Epithelial cell of proximal tubule (primary cell): ENCODE measurements at regions not wholly inside any gene's neighbourhood (a gene's known extent, or its start where the extent isn't known, plus 50 kb on each side); places are given as distances from the start of the nearest gene placed in this dataset.

Experiments used
- DNase-seq: peaks from one replicate; pipeline ENCODE4 v3.0.0-alpha.2; 2011; ENCODE audit warnings: low read depth
- H3K4me3 ChIP-seq: 2 replicates; pipeline ENCODE4 v1.5.1; 2011; ENCODE audit warnings: low read depth, mild to moderate bottlenecking, low read length
- TF ChIP-seq, protein P1 (sequence below): conservative IDR thresholded peaks from 2 replicates; pipeline ENCODE4 v1.5.1; 2012; ENCODE audit warnings: low read depth, mild to moderate bottlenecking, low read length

- H3K4me3 ChIP-seq = no peak overlapping the region
- TF ChIP-seq, protein P1, sequence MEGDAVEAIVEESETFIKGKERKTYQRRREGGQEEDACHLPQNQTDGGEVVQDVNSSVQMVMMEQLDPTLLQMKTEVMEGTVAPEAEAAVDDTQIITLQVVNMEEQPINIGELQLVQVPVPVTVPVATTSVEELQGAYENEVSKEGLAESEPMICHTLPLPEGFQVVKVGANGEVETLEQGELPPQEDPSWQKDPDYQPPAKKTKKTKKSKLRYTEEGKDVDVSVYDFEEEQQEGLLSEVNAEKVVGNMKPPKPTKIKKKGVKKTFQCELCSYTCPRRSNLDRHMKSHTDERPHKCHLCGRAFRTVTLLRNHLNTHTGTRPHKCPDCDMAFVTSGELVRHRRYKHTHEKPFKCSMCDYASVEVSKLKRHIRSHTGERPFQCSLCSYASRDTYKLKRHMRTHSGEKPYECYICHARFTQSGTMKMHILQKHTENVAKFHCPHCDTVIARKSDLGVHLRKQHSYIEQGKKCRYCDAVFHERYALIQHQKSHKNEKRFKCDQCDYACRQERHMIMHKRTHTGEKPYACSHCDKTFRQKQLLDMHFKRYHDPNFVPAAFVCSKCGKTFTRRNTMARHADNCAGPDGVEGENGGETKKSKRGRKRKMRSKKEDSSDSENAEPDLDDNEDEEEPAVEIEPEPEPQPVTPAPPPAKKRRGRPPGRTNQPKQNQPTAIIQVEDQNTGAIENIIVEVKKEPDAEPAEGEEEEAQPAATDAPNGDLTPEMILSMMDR = no peak
- DNase-seq = no peak
These were observed 71.2 kb upstream of the EPS8L3 start for GRCh38 chr1:109834951-109835350.

DNA sequence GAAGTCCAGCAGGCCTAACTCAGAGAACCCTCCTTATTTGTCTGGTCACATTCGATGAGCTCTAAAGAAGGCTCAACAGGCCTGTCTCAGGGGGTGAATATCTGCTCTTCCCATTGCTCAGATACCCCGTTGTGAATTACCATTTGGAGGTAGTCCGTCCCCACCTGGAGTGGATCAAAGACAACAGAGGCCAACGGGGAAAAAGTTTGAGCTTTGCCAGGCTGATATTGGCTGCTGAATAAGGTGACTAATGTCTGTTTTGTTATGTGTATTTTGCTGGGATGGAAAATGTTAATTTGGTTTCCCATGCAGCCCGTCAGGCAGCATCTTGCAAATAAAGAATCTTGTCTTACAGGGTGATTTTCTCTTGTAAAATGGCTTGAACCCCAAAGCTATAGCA is 69.2 kb upstream of the EPS8L3 start:
- DNase-seq = no peak

DNA sequence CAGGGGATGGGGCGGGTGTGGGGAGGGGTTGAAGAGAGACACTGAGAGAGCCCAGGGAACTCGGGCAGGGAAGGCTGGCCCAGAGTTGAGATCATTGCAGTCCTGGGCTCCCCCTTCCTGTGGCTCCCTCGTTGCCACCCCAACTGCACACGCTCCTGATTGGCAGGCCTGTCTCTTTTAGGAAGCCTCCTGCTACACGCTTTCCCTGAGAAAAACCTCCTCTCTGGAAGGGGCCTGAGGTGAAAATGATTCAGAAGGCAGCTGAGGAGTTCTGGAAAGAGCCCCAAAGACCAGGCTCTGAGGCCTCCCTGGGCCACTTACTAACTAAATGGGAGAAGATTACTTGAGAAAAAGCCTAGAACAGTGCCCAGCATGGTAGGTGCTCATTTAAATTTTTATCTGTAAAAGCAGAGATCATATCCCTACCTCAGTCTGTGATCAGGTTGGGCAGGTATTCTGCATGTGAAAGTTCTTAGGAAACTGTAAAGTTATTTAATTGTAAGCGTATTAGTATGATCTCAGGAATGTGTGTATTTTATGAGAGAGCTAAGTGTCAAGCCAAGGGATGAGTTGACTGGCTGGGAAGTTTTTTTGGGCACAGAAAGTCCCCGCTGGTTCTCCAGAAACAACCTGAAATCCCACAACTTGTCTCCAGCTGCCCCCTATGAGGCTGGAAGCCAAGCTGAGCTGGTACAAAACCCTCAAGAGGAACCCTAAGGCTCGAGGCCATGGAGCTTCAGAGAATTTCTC is 65.2 kb upstream of the EPS8L3 start:
- TF ChIP-seq, protein P1 = no peak

More for the DNA sequence above, 69.2 kb upstream of the EPS8L3 start:
- no peak overlapping the region for H3K4me3 ChIP-seq
- TF ChIP-seq, protein P1 = no peak

GRCh38 chr1:109827986-109828385 is 64.3 kb upstream of the EPS8L3 start:
- no peak for DNase-seq
- TF ChIP-seq, protein P1 = no peak
- H3K4me3 ChIP-seq = no peak overlapping the region

More for the DNA sequence above, 65.2 kb upstream of the EPS8L3 start:
- DNase-seq = no peak
- H3K4me3 ChIP-seq = no peak overlapping the region

- TF ChIP-seq, protein P1 = no peak
- no peak for DNase-seq
- no peak overlapping the region for H3K4me3 ChIP-seq
These were observed 63.7 kb upstream of the EPS8L3 start for GRCh38 chr1:109827466-109827865.

- TF ChIP-seq, protein P1 = no peak
These were observed 63.2 kb upstream of the EPS8L3 start for GRCh38 chr1:109826930-109827349.

DNA sequence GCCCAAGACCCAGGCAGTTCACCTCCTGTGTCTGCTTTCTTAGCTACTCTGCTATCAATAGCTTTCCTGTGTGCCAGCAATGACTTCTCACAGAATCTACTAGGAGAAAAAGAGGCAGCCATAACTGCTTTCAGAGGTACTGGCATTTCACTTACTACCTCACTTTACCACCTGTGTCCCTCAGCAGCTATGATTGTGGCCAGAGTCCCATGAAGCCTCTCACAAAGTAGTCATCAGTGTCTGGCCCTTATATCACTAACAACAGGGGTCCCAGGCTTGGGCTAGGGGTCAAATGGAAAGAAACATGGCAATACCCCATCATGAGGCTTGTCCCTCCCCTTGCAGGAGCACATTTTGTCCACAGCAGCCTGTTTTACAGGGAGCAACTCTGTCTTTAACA is 62.7 kb upstream of the EPS8L3 start:
- TF ChIP-seq, protein P1 = no peak
- DNase-seq = no peak

More at GRCh38 chr1:109826930-109827349, 63.2 kb upstream of the EPS8L3 start:
- no peak for DNase-seq
- no peak overlapping the region for H3K4me3 ChIP-seq

More for the DNA sequence above, 62.7 kb upstream of the EPS8L3 start:
- no peak overlapping the region for H3K4me3 ChIP-seq
